ENCODE measurements at regions not wholly inside any gene's neighbourhood (a gene's known extent, or its start where the extent isn't known, plus 50 kb on each side); places are given as distances from the start of the nearest gene placed in this dataset.

DNA sequence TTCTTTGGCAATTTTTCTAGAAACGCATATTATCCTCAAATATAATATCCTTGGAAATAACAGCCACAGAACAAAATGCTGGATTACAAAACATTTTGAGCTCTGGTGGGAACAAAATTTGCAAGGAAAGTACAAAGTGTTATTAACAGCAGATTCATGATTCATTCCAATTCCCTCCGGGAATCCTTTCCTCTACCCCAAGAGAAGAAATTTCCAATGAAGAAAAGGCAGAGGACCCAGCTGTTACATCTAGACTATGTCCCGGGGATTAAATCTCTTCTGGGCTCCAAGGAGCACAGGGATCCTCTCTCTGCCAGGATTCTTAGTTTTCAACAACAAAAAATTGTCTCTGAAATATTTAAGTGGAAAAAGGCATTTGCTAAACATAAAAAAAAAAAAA, 51.6 kb upstream of the TMEFF2 start:
- ATAC-seq (ENCODE audit: insufficient number of reproducible peaks, low FRiP score, low read depth) (no peak), DNase-seq (ENCODE audit: low spot score) (no peak)
- TF ChIP-seq, protein P1, sequence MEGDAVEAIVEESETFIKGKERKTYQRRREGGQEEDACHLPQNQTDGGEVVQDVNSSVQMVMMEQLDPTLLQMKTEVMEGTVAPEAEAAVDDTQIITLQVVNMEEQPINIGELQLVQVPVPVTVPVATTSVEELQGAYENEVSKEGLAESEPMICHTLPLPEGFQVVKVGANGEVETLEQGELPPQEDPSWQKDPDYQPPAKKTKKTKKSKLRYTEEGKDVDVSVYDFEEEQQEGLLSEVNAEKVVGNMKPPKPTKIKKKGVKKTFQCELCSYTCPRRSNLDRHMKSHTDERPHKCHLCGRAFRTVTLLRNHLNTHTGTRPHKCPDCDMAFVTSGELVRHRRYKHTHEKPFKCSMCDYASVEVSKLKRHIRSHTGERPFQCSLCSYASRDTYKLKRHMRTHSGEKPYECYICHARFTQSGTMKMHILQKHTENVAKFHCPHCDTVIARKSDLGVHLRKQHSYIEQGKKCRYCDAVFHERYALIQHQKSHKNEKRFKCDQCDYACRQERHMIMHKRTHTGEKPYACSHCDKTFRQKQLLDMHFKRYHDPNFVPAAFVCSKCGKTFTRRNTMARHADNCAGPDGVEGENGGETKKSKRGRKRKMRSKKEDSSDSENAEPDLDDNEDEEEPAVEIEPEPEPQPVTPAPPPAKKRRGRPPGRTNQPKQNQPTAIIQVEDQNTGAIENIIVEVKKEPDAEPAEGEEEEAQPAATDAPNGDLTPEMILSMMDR (IDR thresholded peaks at IDR 0.05): no peak
- Histone ChIP-seq H3K27me3 (replicated peaks; ENCODE audit: insufficient read depth) (no peaks in the 10 kb centered on the region), H3K9me3 (no peaks in the 10 kb centered on the region), H3K27ac (no peak overlapping the region), H3K4me1 (ENCODE audit: control insufficient read depth in 1 of 2, low read depth in 2 of 2) (no peaks in the 10 kb centered on the region), H3K36me3 (no peaks in the 10 kb centered on the region), H3K4me3 (no peak overlapping the region)

DNA sequence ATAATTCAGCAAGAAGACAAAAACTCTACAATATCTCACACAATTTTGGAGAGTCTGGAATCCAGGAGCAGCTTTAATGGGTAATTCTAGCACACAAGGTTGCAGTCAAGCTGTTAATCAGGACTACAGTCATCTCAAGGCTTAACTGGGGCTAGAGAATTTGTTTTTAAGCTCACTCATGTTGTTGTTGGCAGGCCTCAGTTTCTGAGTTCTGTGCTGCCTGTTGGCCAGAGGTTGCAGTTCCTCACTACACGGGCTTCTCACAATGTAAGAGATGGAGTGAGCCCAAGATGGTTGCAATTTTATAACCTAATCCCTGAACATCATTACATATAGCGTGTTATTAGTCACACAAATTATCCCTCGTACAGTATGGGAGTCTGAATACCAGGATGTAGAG, 50.6 kb upstream of the TMEFF2 start:
- Histone ChIP-seq H3K36me3 (no peaks in the 10 kb centered on the region), H3K9me3 (no peaks in the 10 kb centered on the region), H3K4me3 (no peak overlapping the region), H3K27ac (no peak overlapping the region), H3K4me1 (ENCODE audit: control insufficient read depth in 1 of 2, low read depth in 2 of 2) (no peaks in the 10 kb centered on the region), H3K27me3 (replicated peaks; ENCODE audit: insufficient read depth) (no peaks in the 10 kb centered on the region)
- TF ChIP-seq, protein P1 (IDR thresholded peaks at IDR 0.05): no peak
- ATAC-seq (ENCODE audit: insufficient number of reproducible peaks, low FRiP score, low read depth): no peak
- no peak for DNase-seq (ENCODE audit: low spot score)

All from thoracic aorta (tissue), 2 donors.